ENCODE measurements at regions not wholly inside any gene's neighbourhood (a gene's known extent, or its start where the extent isn't known, plus 50 kb on each side); places are given as distances from the start of the nearest gene placed in this dataset.

GRCh38 chr6:25176466-25176865, 102.7 kb upstream of the CARMIL1 start:
- no peak overlapping the region for H3K4me3 ChIP-seq (ENCODE audit: low read depth in 1 of 2, low read length in 2 of 2)
- H3K4me2 ChIP-seq (ENCODE audit: insufficient read depth, low read length): no peak overlapping the region
- DNase-seq (no peak), ATAC-seq (ENCODE audit: insufficient read depth, low read depth) (no peak)
- no peak overlapping the region for H3K27ac ChIP-seq (ENCODE audit: low read length)
- no peaks in the 10 kb centered on the region for H3K79me2 ChIP-seq (ENCODE audit: insufficient read depth, low read length)
- no peak overlapping the region for H2AFZ ChIP-seq (ENCODE audit: low read depth, low read length)
- H3K36me3 ChIP-seq (ENCODE audit: insufficient read depth, low read length): no peaks in the 10 kb centered on the region
- no peak overlapping the region for H3K9ac ChIP-seq (ENCODE audit: low read depth, low read length)
- no peaks in the 10 kb centered on the region for H3K27me3 ChIP-seq (ENCODE audit: insufficient read depth, low read length, poor library complexity)
- H3K9me3 ChIP-seq (ENCODE audit: insufficient read depth, low read length, severe bottlenecking): no peaks in the 10 kb centered on the region
- peaks cover 7% of the 10 kb centered on the region; the same call in 1 of the 2 replicates for H3K4me1 ChIP-seq (ENCODE audit: insufficient read depth, low read length)
- no peaks in the 10 kb centered on the region for H4K20me1 ChIP-seq (ENCODE audit: insufficient read depth, low read length)
- TF ChIP-seq EZH2 (IDR thresholded peaks at IDR 0.05; ENCODE audit: borderline replicate concordance, low read depth, low read length, severe bottlenecking): no peak
- no peak for TF ChIP-seq CTCF (IDR thresholded peaks at IDR 0.05; ENCODE audit: borderline replicate concordance, extremely low read depth, low read length, poor library complexity, severe bottlenecking)

GRCh38 chr6:25177500-25178028, 101.6 kb upstream of the CARMIL1 start:
- DNase-seq: no peak

GRCh38 chr6:25178336-25179035, 100.7 kb upstream of the CARMIL1 start:
- Histone ChIP-seq H3K36me3 (ENCODE audit: insufficient read depth, low read length) (no peaks in the 10 kb centered on the region), H3K9me3 (ENCODE audit: insufficient read depth, low read length, severe bottlenecking) (no peaks in the 10 kb centered on the region), H2AFZ (ENCODE audit: low read depth, low read length) (no peak overlapping the region), H4K20me1 (ENCODE audit: insufficient read depth, low read length) (no peaks in the 10 kb centered on the region), H3K4me2 (ENCODE audit: insufficient read depth, low read length) (no peak overlapping the region), H3K79me2 (ENCODE audit: insufficient read depth, low read length) (no peaks in the 10 kb centered on the region), H3K9ac (ENCODE audit: low read depth, low read length) (no peak overlapping the region), H3K4me1 (ENCODE audit: insufficient read depth, low read length) (peaks cover 7% of the 10 kb centered on the region; the same call in 1 of the 2 replicates), H3K27me3 (ENCODE audit: insufficient read depth, low read length, poor library complexity) (no peaks in the 10 kb centered on the region), H3K27ac (ENCODE audit: low read length) (no peak overlapping the region), H3K4me3 (ENCODE audit: low read depth in 1 of 2, low read length in 2 of 2) (no peak overlapping the region)
- no peak for DNase-seq
- ATAC-seq (ENCODE audit: insufficient read depth, low read depth): no peak
- TF ChIP-seq EZH2 (IDR thresholded peaks at IDR 0.05; ENCODE audit: borderline replicate concordance, low read depth, low read length, severe bottlenecking) (no peak), CTCF (IDR thresholded peaks at IDR 0.05; ENCODE audit: borderline replicate concordance, extremely low read depth, low read length, poor library complexity, severe bottlenecking) (no peak)

More at GRCh38 chr6:25177500-25178028, 101.6 kb upstream of the CARMIL1 start:
- TF ChIP-seq CTCF (IDR thresholded peaks at IDR 0.05; ENCODE audit: borderline replicate concordance, extremely low read depth, low read length, poor library complexity, severe bottlenecking) (no peak), EZH2 (IDR thresholded peaks at IDR 0.05; ENCODE audit: borderline replicate concordance, low read depth, low read length, severe bottlenecking) (no peak)
- H3K4me3 ChIP-seq (ENCODE audit: low read depth in 1 of 2, low read length in 2 of 2): no peak overlapping the region
- no peak overlapping the region for H3K27ac ChIP-seq (ENCODE audit: low read length)
- no peak overlapping the region for H2AFZ ChIP-seq (ENCODE audit: low read depth, low read length)
- H3K4me1 ChIP-seq (ENCODE audit: insufficient read depth, low read length): peaks cover 7% of the 10 kb centered on the region; the same call in 1 of the 2 replicates
- no peaks in the 10 kb centered on the region for H4K20me1 ChIP-seq (ENCODE audit: insufficient read depth, low read length)
- H3K9ac ChIP-seq (ENCODE audit: low read depth, low read length): no peak overlapping the region
- H3K36me3 ChIP-seq (ENCODE audit: insufficient read depth, low read length): no peaks in the 10 kb centered on the region
- H3K27me3 ChIP-seq (ENCODE audit: insufficient read depth, low read length, poor library complexity): no peaks in the 10 kb centered on the region
- H3K79me2 ChIP-seq (ENCODE audit: insufficient read depth, low read length): no peaks in the 10 kb centered on the region
- H3K4me2 ChIP-seq (ENCODE audit: insufficient read depth, low read length): no peak overlapping the region
- H3K9me3 ChIP-seq (ENCODE audit: insufficient read depth, low read length, severe bottlenecking): no peaks in the 10 kb centered on the region
- ATAC-seq (ENCODE audit: insufficient read depth, low read depth): no peak

Measured in DND-41 (cell line).